ENCODE measurements at regions not wholly inside any gene's neighbourhood (a gene's known extent, or its start where the extent isn't known, plus 50 kb on each side); places are given as distances from the start of the nearest gene placed in this dataset.

- TF ChIP-seq USF2 (CRISPR knock-in tag; IDR thresholded peaks at IDR 0.05) = no peak
- TF ChIP-seq CTCF (IDR thresholded peaks at IDR 0.05) = no peak
- no peak for TF ChIP-seq PREB (CRISPR knock-in tag; IDR thresholded peaks at IDR 0.05; ENCODE audit: borderline replicate concordance)
- no peak for TF ChIP-seq PRDM15 (CRISPR knock-in tag; IDR thresholded peaks at IDR 0.05)
- no peak for TF ChIP-seq FOXJ3 (CRISPR knock-in tag; IDR thresholded peaks at IDR 0.05; ENCODE audit: borderline replicate concordance)
- no peak for TF ChIP-seq MYBL2 (CRISPR knock-in tag; IDR thresholded peaks at IDR 0.05)
- no peak for TF ChIP-seq CREB1 (CRISPR knock-in tag; IDR thresholded peaks at IDR 0.05)
- no peak for TF ChIP-seq ZNF416 (CRISPR knock-in tag; IDR thresholded peaks at IDR 0.05)
- TF ChIP-seq MAX (CRISPR knock-in tag; IDR thresholded peaks at IDR 0.05) = no peak
These were observed 119.8 kb downstream of the RGS21 start for GRCh38 chr1:192436441-192437078.

All from WTC11 (cell line).